Large intestine (tissue), 3 donors: ENCODE measurements at regions not wholly inside any gene's neighbourhood (a gene's known extent, or its start where the extent isn't known, plus 50 kb on each side); places are given as distances from the start of the nearest gene placed in this dataset.

Source experiments
- DNase-seq, 2 donors: peaks; one replicate each; pipeline versions ENCODE4 v3.0.0 to v3.0.0-alpha.2; 2013
- H3K27ac ChIP-seq: one replicate; pipeline ENCODE4 v1.5.1; 2013; ENCODE audit warnings: low read length
- H3K27me3 ChIP-seq: 2 replicates; pipeline ENCODE4 v1.6.1; 2013; ENCODE audit warnings: low read length; ENCODE audit not compliant: control insufficient read depth, insufficient read depth
- H3K36me3 ChIP-seq: 2 replicates; pipeline ENCODE4 v1.6.1; 2013; ENCODE audit warnings: low read length; ENCODE audit not compliant: control insufficient read depth, insufficient read depth
- H3K4me1 ChIP-seq: one replicate; pipeline ENCODE4 v1.6.1; 2013; ENCODE audit warnings: low read length; ENCODE audit not compliant: control insufficient read depth, insufficient read depth
- H3K4me3 ChIP-seq: one replicate; pipeline ENCODE4 v1.5.1; 2013; ENCODE audit warnings: low read length
- H3K9me3 ChIP-seq: one replicate; pipeline ENCODE4 v1.6.1; 2013; ENCODE audit warnings: mild to moderate bottlenecking, low read depth, low read length, moderate library complexity; ENCODE audit not compliant: control insufficient read depth
- WGBS: methylation state at CpG from one replicate; pipeline ENCODE4 v1.1.5; 2013; ENCODE audit warnings: low lambda C conversion rate; ENCODE audit not compliant: insufficient coverage; 5-methylcytosine and 5-hydroxymethylcytosine counted together

GRCh38 chr15:70268698-70269251, 171.1 kb upstream of the TLE3 start:
- no peak overlapping the region for H3K27ac ChIP-seq
- no peak overlapping the region for H3K4me3 ChIP-seq
- no peaks in the 10 kb centered on the region for H3K36me3 ChIP-seq
- no CpG with 5 or more reads among the region's 18 CpGs for WGBS
- H3K27me3 ChIP-seq, result peaks cover 15% of the 10 kb centered on the region
- H3K9me3 ChIP-seq, result no peaks in the 10 kb centered on the region
- DNase-seq, result no peak
- peaks cover 3% of the 10 kb centered on the region for H3K4me1 ChIP-seq

GRCh38 chr15:70267879-70268278, 170.2 kb upstream of the TLE3 start:
- peaks cover 15% of the 10 kb centered on the region for H3K27me3 ChIP-seq
- H3K9me3 ChIP-seq, result no peaks in the 10 kb centered on the region
- no peaks in the 10 kb centered on the region for H3K36me3 ChIP-seq
- WGBS, result no CpG with 5 or more reads among the region's 6 CpGs
- H3K4me3 ChIP-seq, result no peak overlapping the region
- peaks cover 3% of the 10 kb centered on the region for H3K4me1 ChIP-seq
- DNase-seq, result no peak
- no peak overlapping the region for H3K27ac ChIP-seq

GRCh38 chr15:70267306-70267705, 169.6 kb upstream of the TLE3 start:
- no peaks in the 10 kb centered on the region for H3K9me3 ChIP-seq
- no peaks in the 10 kb centered on the region for H3K36me3 ChIP-seq
- DNase-seq, result no peak
- no peak overlapping the region for H3K4me3 ChIP-seq
- peaks cover 3% of the 10 kb centered on the region for H3K4me1 ChIP-seq
- peaks cover 15% of the 10 kb centered on the region for H3K27me3 ChIP-seq
- H3K27ac ChIP-seq, result no peak overlapping the region
- WGBS, result no CpG with 5 or more reads among the region's 2 CpGs

- peaks cover 3% of the 10 kb centered on the region for H3K4me1 ChIP-seq
- no peaks in the 10 kb centered on the region for H3K9me3 ChIP-seq
- no peak overlapping the region for H3K4me3 ChIP-seq
- peaks cover 15% of the 10 kb centered on the region for H3K27me3 ChIP-seq
- no peak for DNase-seq
- no peak overlapping the region for H3K27ac ChIP-seq
- H3K36me3 ChIP-seq, result no peaks in the 10 kb centered on the region
- 60% methylated on average over 1 of the region's 24 CpGs for WGBS
Observed at GRCh38 chr15:70266412-70267121, 168.8 kb upstream of the TLE3 start.

- Histone ChIP-seq H3K9me3 (no peaks in the 10 kb centered on the region), H3K36me3 (no peaks in the 10 kb centered on the region), H3K4me1 (peaks cover 3% of the 10 kb centered on the region), H3K4me3 (no peak overlapping the region), H3K27ac (no peak overlapping the region), H3K27me3 (peaks cover 15% of the 10 kb centered on the region)
- WGBS, result no CpG with 5 or more reads among the region's 8 CpGs
- no peak for DNase-seq
Observed at GRCh38 chr15:70265986-70266385, 168.3 kb upstream of the TLE3 start.

- H3K4me3 ChIP-seq, result no peak overlapping the region
- WGBS, result no CpG with 5 or more reads among the region's 9 CpGs
- H3K27me3 ChIP-seq, result peaks cover 15% of the 10 kb centered on the region
- no peak for DNase-seq
- no peaks in the 10 kb centered on the region for H3K36me3 ChIP-seq
- no peaks in the 10 kb centered on the region for H3K9me3 ChIP-seq
- H3K27ac ChIP-seq, result no peak overlapping the region
- peaks cover 3% of the 10 kb centered on the region for H3K4me1 ChIP-seq
Observed at GRCh38 chr15:70265466-70265978, 167.8 kb upstream of the TLE3 start.

GRCh38 chr15:70264738-70265465, 167.2 kb upstream of the TLE3 start:
- H3K27me3 ChIP-seq, result peaks cover 12% of the 10 kb centered on the region
- H3K9me3 ChIP-seq, result no peaks in the 10 kb centered on the region
- H3K27ac ChIP-seq, result no peak overlapping the region
- H3K4me1 ChIP-seq, result peaks cover 3% of the 10 kb centered on the region
- no peaks in the 10 kb centered on the region for H3K36me3 ChIP-seq
- no peak overlapping the region for H3K4me3 ChIP-seq
- DNase-seq, result no peak
- no CpG with 5 or more reads among the region's 8 CpGs for WGBS

GRCh38 chr15:70264014-70264582, 166.4 kb upstream of the TLE3 start:
- Histone ChIP-seq H3K27ac (no peak overlapping the region), H3K27me3 (peaks cover 6% of the 10 kb centered on the region), H3K9me3 (no peaks in the 10 kb centered on the region), H3K4me3 (no peak overlapping the region), H3K36me3 (no peaks in the 10 kb centered on the region), H3K4me1 (peaks cover 4% of the 10 kb centered on the region)
- DNase-seq, result no peak
- WGBS, result no CpG with 5 or more reads among the region's 15 CpGs

- Histone ChIP-seq H3K36me3 (no peaks in the 10 kb centered on the region), H3K27ac (no peak overlapping the region), H3K9me3 (no peaks in the 10 kb centered on the region), H3K27me3 (no peaks in the 10 kb centered on the region), H3K4me1 (peaks cover 11% of the 10 kb centered on the region), H3K4me3 (no peak overlapping the region)
- WGBS, result no CpG with 5 or more reads among the region's 6 CpGs
- no peak for DNase-seq
Observed at GRCh38 chr15:70262591-70263274, 165.0 kb upstream of the TLE3 start.

- Histone ChIP-seq H3K27ac (no peak overlapping the region), H3K27me3 (no peaks in the 10 kb centered on the region), H3K4me1 (peaks cover 11% of the 10 kb centered on the region), H3K36me3 (no peaks in the 10 kb centered on the region), H3K9me3 (no peaks in the 10 kb centered on the region), H3K4me3 (no peak overlapping the region)
- 29% methylated on average over 1 of the region's 2 CpGs for WGBS
- DNase-seq, result no peak
Observed at GRCh38 chr15:70262171-70262570, 164.5 kb upstream of the TLE3 start.
